Cardiac muscle cell (in vitro differentiated cells and primary cell): ENCODE measurements at regions not wholly inside any gene's neighbourhood (a gene's known extent, or its start where the extent isn't known, plus 50 kb on each side); places are given as distances from the start of the nearest gene placed in this dataset.

ENCODE experiments used
- DNase-seq, 2 donors: peaks; one replicate each; pipeline versions ENCODE4 v3.0.0 to v3.0.0-alpha.2; 2010 to 2017; ENCODE audit warnings: low read depth in 1 of 2, low spot score in 1 of 2
- H3K27ac ChIP-seq: fragments of 200-600 bp; sonication (generic); 2 replicates; pipeline ENCODE4 v1.5.1; 2016
- H3K27me3 ChIP-seq: fragments of 200-600 bp; sonication (generic); 2 replicates; pipeline ENCODE4 v1.6.0; 2016; ENCODE audit warnings: control low read depth
- H3K36me3 ChIP-seq: fragments of 200-600 bp; sonication (generic); 2 replicates; pipeline ENCODE4 v1.5.1; 2016; ENCODE audit warnings: control low read depth
- H3K4me1 ChIP-seq: fragments of 200-600 bp; sonication (generic); 2 replicates; pipeline ENCODE4 v1.8.1; 2017; ENCODE audit warnings: low read depth, mild to moderate bottlenecking, mixed run types
- H3K4me3 ChIP-seq: fragments of 200-600 bp; sonication (generic); 2 replicates; pipeline ENCODE4 v1.5.1; 2016; ENCODE audit warnings: mild to moderate bottlenecking
- H3K9me3 ChIP-seq: fragments of 200-600 bp; sonication (generic); 2 replicates; pipeline ENCODE4 v1.5.1; 2017; ENCODE audit warnings: low read depth, mild to moderate bottlenecking, control low read depth
- TF ChIP-seq, protein P1 (sequence below): IDR thresholded peaks from 2 replicates; pipeline ENCODE4 v1.5.1; 2012; ENCODE audit warnings: low read depth, mild to moderate bottlenecking, low read length

DNA sequence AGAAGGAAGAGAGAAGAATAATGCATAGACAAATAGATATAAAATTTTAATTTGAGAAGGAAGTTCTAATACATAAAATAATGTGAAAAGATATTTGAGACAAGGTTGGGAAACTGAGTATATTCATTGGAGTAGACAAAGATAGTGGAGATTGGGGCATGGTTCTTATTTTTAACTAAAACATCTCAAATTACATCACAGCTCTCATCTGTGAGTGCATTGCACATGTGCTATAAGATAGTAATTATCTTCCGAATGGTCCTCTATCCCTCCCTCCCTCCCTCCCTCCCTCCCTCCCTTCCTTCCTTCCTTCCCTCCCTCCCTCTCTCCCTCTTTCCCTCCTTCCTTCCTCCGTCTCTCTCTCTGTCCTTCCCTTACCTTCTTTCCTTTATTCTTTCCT, 1104.0 kb upstream of the FLRT2 start:
- no peak for DNase-seq
- Histone ChIP-seq H3K9me3 (no peaks in the 10 kb centered on the region), H3K4me3 (no peak overlapping the region), H3K36me3 (no peaks in the 10 kb centered on the region), H3K27ac (no peak overlapping the region), H3K27me3 (no peaks in the 10 kb centered on the region), H3K4me1 (no peaks in the 10 kb centered on the region)
- TF ChIP-seq, protein P1, sequence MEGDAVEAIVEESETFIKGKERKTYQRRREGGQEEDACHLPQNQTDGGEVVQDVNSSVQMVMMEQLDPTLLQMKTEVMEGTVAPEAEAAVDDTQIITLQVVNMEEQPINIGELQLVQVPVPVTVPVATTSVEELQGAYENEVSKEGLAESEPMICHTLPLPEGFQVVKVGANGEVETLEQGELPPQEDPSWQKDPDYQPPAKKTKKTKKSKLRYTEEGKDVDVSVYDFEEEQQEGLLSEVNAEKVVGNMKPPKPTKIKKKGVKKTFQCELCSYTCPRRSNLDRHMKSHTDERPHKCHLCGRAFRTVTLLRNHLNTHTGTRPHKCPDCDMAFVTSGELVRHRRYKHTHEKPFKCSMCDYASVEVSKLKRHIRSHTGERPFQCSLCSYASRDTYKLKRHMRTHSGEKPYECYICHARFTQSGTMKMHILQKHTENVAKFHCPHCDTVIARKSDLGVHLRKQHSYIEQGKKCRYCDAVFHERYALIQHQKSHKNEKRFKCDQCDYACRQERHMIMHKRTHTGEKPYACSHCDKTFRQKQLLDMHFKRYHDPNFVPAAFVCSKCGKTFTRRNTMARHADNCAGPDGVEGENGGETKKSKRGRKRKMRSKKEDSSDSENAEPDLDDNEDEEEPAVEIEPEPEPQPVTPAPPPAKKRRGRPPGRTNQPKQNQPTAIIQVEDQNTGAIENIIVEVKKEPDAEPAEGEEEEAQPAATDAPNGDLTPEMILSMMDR: no peak

DNA sequence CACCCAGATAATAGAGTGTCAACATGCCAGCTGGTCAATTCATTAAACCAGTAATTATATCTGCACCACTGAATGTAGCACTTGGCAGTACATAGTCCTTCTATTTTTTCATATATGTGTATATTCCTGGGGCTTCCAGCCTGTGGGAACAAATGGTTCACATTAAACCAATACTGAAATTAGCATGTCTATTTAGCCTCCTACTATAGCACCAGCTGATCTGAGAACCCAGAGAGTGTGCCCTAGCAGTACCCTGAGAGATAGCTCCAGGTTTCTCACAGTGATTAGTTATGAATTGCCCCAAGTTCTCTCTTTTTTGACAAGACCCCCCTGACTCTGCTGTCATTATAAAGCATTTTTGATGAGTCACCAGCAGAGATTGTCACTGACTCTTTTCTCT, 1097.3 kb upstream of the FLRT2 start:
- Histone ChIP-seq H3K9me3 (no peaks in the 10 kb centered on the region), H3K4me3 (no peak overlapping the region), H3K36me3 (no peaks in the 10 kb centered on the region), H3K27me3 (no peaks in the 10 kb centered on the region), H3K27ac (no peak overlapping the region), H3K4me1 (no peaks in the 10 kb centered on the region)
- DNase-seq: no peak
- TF ChIP-seq, protein P1: no peak

DNA sequence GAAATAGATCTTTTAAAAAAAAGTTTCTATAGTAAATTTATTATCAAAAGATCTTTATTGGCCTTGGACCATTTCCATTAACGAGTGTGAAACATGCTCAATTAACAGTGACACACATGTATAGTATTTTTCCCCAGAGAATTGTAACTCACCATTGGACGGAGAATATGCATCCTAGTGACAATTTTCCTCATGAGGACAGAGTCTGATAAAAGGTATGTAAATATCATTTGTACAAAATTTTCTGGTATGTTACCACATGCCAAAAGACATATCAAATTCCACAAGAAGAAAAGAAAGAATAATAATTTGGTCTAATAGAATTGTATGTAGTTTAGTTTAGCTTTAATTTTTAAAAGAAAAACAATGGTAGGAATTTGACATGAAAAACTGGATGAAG, 1096.0 kb upstream of the FLRT2 start:
- Histone ChIP-seq H3K9me3 (no peaks in the 10 kb centered on the region), H3K4me3 (no peak overlapping the region), H3K36me3 (no peaks in the 10 kb centered on the region), H3K27me3 (no peaks in the 10 kb centered on the region), H3K27ac (no peak overlapping the region), H3K4me1 (no peaks in the 10 kb centered on the region)
- TF ChIP-seq, protein P1: no peak
- no peak for DNase-seq

DNA sequence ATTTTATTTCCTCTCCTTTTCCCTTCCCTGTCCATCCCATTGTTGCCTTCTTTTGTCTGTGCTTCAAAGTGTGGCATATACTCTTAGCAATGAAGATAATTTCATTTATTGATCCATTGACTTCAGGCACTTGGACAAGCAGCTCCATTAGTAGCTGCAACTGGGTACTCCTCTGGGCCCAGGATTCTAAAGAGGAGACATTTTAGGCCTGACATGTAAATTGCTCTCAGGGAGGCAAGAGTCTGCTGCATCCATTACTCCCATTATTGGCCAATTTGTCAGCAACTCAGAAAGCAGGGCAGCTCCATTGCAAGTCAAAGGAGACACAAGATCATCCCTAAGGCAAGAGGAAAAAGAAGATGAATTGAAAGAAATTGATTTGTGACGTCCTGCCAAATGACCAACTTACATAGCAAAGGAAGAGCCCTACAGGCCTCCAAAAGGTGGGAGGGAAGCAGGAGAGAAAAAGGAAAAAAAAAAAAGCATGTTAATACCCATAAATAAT, 1094.1 kb upstream of the FLRT2 start:
- H3K36me3 ChIP-seq: no peaks in the 10 kb centered on the region
- no peak for DNase-seq
- H3K27ac ChIP-seq: no peak overlapping the region
- TF ChIP-seq, protein P1: no peak
- H3K27me3 ChIP-seq: no peaks in the 10 kb centered on the region
- no peaks in the 10 kb centered on the region for H3K4me1 ChIP-seq
- no peaks in the 10 kb centered on the region for H3K9me3 ChIP-seq
- H3K4me3 ChIP-seq: no peak overlapping the region

DNA sequence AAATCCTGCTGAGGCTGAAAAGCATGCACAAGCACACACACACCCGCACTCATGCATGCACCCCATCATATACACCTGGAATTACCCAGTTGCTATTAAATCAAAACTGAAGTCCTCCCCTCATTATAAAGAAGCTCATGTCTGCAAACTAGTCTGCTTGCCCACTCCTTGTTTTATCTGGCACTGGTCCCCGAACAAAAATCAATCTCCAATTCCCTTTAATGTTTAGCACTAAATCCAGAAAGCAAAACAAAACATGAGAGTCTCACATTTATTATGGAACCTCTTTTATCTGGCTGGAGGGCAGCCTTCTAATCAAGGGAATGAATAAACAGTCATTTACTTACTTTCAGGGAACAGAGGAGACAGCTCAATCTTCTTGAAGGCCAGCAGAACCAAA, 1093.4 kb upstream of the FLRT2 start:
- no peak overlapping the region for H3K4me3 ChIP-seq
- TF ChIP-seq, protein P1: no peak
- no peaks in the 10 kb centered on the region for H3K36me3 ChIP-seq
- H3K4me1 ChIP-seq: no peaks in the 10 kb centered on the region
- H3K27me3 ChIP-seq: no peaks in the 10 kb centered on the region
- H3K9me3 ChIP-seq: no peaks in the 10 kb centered on the region
- no peak overlapping the region for H3K27ac ChIP-seq
- DNase-seq: no peak

DNA sequence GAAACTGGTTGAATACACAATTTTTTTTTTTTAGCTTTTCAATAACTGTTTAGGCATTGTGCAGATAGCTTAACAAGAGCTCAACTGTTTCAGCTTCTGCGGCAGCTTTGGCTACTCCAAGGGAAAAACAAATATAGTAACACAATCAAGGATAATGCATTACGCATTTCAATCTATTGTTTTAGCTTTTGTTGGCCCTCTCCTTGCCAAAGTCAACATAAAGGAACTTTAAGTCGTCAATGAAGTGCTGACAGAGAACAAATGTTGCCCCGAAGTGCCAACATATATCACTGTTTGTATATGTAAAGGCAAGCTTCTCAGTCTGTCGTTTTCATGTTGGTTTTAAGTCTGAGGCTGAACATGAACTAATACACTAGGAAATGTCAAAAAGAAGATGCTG, 1087.4 kb upstream of the FLRT2 start:
- peak; percentile 23 to 53 for DNase-seq
- H3K36me3 ChIP-seq: no peaks in the 10 kb centered on the region
- H3K4me1 ChIP-seq: peaks cover 10% of the 10 kb centered on the region
- no peaks in the 10 kb centered on the region for H3K27me3 ChIP-seq
- TF ChIP-seq, protein P1: no peak
- H3K4me3 ChIP-seq: no peak overlapping the region
- no peaks in the 10 kb centered on the region for H3K9me3 ChIP-seq
- no peak overlapping the region for H3K27ac ChIP-seq
